IPS-18a (cell line): ENCODE measurements at regions not wholly inside any gene's neighbourhood (a gene's known extent, or its start where the extent isn't known, plus 50 kb on each side); places are given as distances from the start of the nearest gene placed in this dataset.

Experiments used
- H3K27ac ChIP-seq: one replicate; pipeline ENCODE4 v1.5.1; 2013; ENCODE audit warnings: low read length
- H3K27me3 ChIP-seq: one replicate; pipeline ENCODE4 v1.6.1; 2013; ENCODE audit warnings: mild to moderate bottlenecking, low read length; ENCODE audit not compliant: control insufficient read depth, insufficient read depth
- H3K36me3 ChIP-seq: one replicate; pipeline ENCODE4 v1.6.1; 2013; ENCODE audit warnings: low read depth, low read length; ENCODE audit not compliant: control insufficient read depth
- H3K4me1 ChIP-seq: one replicate; pipeline ENCODE4 v1.6.1; 2013; ENCODE audit warnings: low read depth, low read length; ENCODE audit not compliant: control insufficient read depth
- H3K4me3 ChIP-seq: one replicate; pipeline ENCODE4 v1.5.1; 2013; ENCODE audit warnings: low read length
- H3K9ac ChIP-seq: one replicate; pipeline ENCODE4 v1.6.1; 2013; ENCODE audit warnings: mild to moderate bottlenecking, low read length, moderate library complexity
- H3K9me3 ChIP-seq: one replicate; pipeline ENCODE4 v1.6.1; 2013; ENCODE audit warnings: low read depth, low read length; ENCODE audit not compliant: control insufficient read depth

GRCh38 chr11:134466156-134466555 lies 54.1 kb upstream of the B3GAT1 start:
- H3K9ac ChIP-seq = no peak overlapping the region
- no peak overlapping the region for H3K4me3 ChIP-seq
- H3K9me3 ChIP-seq = no peaks in the 10 kb centered on the region
- no peak overlapping the region for H3K27ac ChIP-seq
- no peaks in the 10 kb centered on the region for H3K36me3 ChIP-seq
- peaks cover 10% of the 10 kb centered on the region for H3K4me1 ChIP-seq
- H3K27me3 ChIP-seq = peaks cover 30% of the 10 kb centered on the region

- H3K4me3 ChIP-seq = no peak overlapping the region
- H3K27ac ChIP-seq = no peak overlapping the region
- H3K4me1 ChIP-seq = peaks cover 10% of the 10 kb centered on the region
- H3K36me3 ChIP-seq = no peaks in the 10 kb centered on the region
- peaks cover 30% of the 10 kb centered on the region for H3K27me3 ChIP-seq
- H3K9me3 ChIP-seq = no peaks in the 10 kb centered on the region
- H3K9ac ChIP-seq = no peak overlapping the region
These were observed 53.1 kb upstream of the B3GAT1 start for GRCh38 chr11:134464981-134465730.

DNA sequence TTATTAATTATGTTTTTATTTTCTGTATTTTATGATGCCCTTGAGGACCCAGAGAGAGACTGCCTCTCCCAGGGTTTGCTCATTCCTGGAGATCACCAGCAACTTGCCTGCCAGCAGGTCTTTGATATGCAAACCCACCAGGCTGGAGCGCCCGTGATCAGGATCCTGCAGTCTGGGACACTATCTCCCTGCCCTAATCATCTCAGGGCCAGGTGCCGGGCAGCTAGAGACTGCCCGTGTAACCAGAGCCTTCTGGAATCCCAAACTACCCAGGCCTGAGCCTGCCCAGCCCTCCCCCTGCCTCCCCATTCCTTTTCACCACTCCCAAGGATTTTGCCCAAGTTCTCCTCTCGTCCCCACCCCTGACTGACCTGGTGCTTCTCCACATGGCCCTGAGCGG lies 52.2 kb upstream of the B3GAT1 start:
- H3K4me3 ChIP-seq = no peak overlapping the region
- H3K27me3 ChIP-seq = peaks cover 30% of the 10 kb centered on the region
- H3K9ac ChIP-seq = no peak overlapping the region
- peaks cover 10% of the 10 kb centered on the region for H3K4me1 ChIP-seq
- no peaks in the 10 kb centered on the region for H3K9me3 ChIP-seq
- no peak overlapping the region for H3K27ac ChIP-seq
- no peaks in the 10 kb centered on the region for H3K36me3 ChIP-seq

- Histone ChIP-seq H3K4me1 (peaks cover 10% of the 10 kb centered on the region), H3K27me3 (peaks cover 30% of the 10 kb centered on the region), H3K36me3 (no peaks in the 10 kb centered on the region), H3K9ac (no peak overlapping the region), H3K27ac (no peak overlapping the region), H3K4me3 (no peak overlapping the region), H3K9me3 (no peaks in the 10 kb centered on the region)
These were observed 51.7 kb upstream of the B3GAT1 start for GRCh38 chr11:134463716-134464115.
